SH-SY5Y (cell line): ENCODE measurements at regions not wholly inside any gene's neighbourhood (a gene's known extent, or its start where the extent isn't known, plus 50 kb on each side); places are given as distances from the start of the nearest gene placed in this dataset.

ENCODE experiments used
- GATA2 ChIP-seq: IDR thresholded peaks from 2 replicates; pipeline ENCODE4 v1.6.1; 2011; ENCODE audit warnings: mild to moderate bottlenecking, low read depth, low read length
- GATA3 ChIP-seq: IDR thresholded peaks from 2 replicates; pipeline ENCODE4 v1.6.1; 2011; ENCODE audit warnings: low read depth, mild to moderate bottlenecking, low read length, moderate library complexity

- no peak for TF ChIP-seq GATA2
- TF ChIP-seq GATA3, result no peak
These were observed 311.9 kb downstream of the SHQ1 start for GRCh38 chr3:72536206-72536877.
